ENCODE measurements at regions not wholly inside any gene's neighbourhood (a gene's known extent, or its start where the extent isn't known, plus 50 kb on each side); places are given as distances from the start of the nearest gene placed in this dataset.

GRCh38 chr3:104591776-104592175 lies 774.9 kb upstream of the ALCAM start:
- no peaks in the 10 kb centered on the region for H4K20me1 ChIP-seq (ENCODE audit: control insufficient read depth, extremely low read depth, insufficient read depth, low read length)
- no peak overlapping the region for H3K4me3 ChIP-seq (ENCODE audit: control insufficient read depth in 2 of 3, extremely low read depth in 1 of 3, insufficient read depth in 2 of 3, low read depth in 1 of 3, low read length in 3 of 3)
- dilution Hi-C loops (cut with MboI; ENCODE audit: extremely low pct_ligation_motif_present, low sequenced_read_pairs), result no loop called here
- FAIRE-seq (no peak), DNase-seq (ENCODE audit: low read depth, low spot score) (no peak)
- no peaks in the 10 kb centered on the region for H3K36me3 ChIP-seq (ENCODE audit: control insufficient read depth in 2 of 2, extremely low read depth in 1 of 2, insufficient read depth in 2 of 2, low read length in 2 of 2)
- TF ChIP-seq CTCF (optimal IDR thresholded peaks at IDR 0.05 in 1 of 3, IDR thresholded peaks at IDR 0.05 in 1 of 3, conservative IDR thresholded peaks at IDR 0.05 in 1 of 3; ENCODE audit: extremely low read depth in 1 of 3, insufficient read depth in 2 of 3, low read length in 3 of 3), result no peak
- no peak for TF ChIP-seq EZH2 (IDR thresholded peaks at IDR 0.05; ENCODE audit: low read length)
- H2AFZ ChIP-seq (ENCODE audit: control insufficient read depth, low read length), result no peak overlapping the region
- H3K4me1 ChIP-seq (ENCODE audit: control insufficient read depth, extremely low read depth, insufficient read depth, low read length), result no peaks in the 10 kb centered on the region
- no peak overlapping the region for H3K9ac ChIP-seq (ENCODE audit: control insufficient read depth, extremely low read depth, insufficient read depth, low read length)
- H3K27ac ChIP-seq (ENCODE audit: control insufficient read depth, insufficient read depth, low read length), result no peak overlapping the region
- no peaks in the 10 kb centered on the region for H3K9me3 ChIP-seq (ENCODE audit: control insufficient read depth, low read depth, low read length)
- H3K79me2 ChIP-seq (ENCODE audit: control insufficient read depth, insufficient read depth, low read length), result no peaks in the 10 kb centered on the region
- H3K27me3 ChIP-seq (ENCODE audit: control insufficient read depth, extremely low read depth, insufficient read depth, low read length), result no peaks in the 10 kb centered on the region
- no peaks in the 10 kb centered on the region for H3K9me1 ChIP-seq (ENCODE audit: control insufficient read depth, extremely low read depth, insufficient read depth, low read length)
- no peak overlapping the region for H3K4me2 ChIP-seq (ENCODE audit: control insufficient read depth, extremely low read depth, insufficient read depth, low read depth, low read length)

GRCh38 chr3:104594491-104594890 lies 772.2 kb upstream of the ALCAM start:
- Histone ChIP-seq H3K36me3 (ENCODE audit: control insufficient read depth in 2 of 2, extremely low read depth in 1 of 2, insufficient read depth in 2 of 2, low read length in 2 of 2) (no peaks in the 10 kb centered on the region), H3K4me2 (ENCODE audit: control insufficient read depth, extremely low read depth, insufficient read depth, low read depth, low read length) (no peak overlapping the region), H3K9me3 (ENCODE audit: control insufficient read depth, low read depth, low read length) (no peaks in the 10 kb centered on the region), H3K27me3 (ENCODE audit: control insufficient read depth, extremely low read depth, insufficient read depth, low read length) (no peaks in the 10 kb centered on the region), H4K20me1 (ENCODE audit: control insufficient read depth, extremely low read depth, insufficient read depth, low read length) (no peaks in the 10 kb centered on the region), H3K9ac (ENCODE audit: control insufficient read depth, extremely low read depth, insufficient read depth, low read length) (no peak overlapping the region), H3K9me1 (ENCODE audit: control insufficient read depth, extremely low read depth, insufficient read depth, low read length) (no peaks in the 10 kb centered on the region), H3K4me3 (ENCODE audit: control insufficient read depth in 2 of 3, extremely low read depth in 1 of 3, insufficient read depth in 2 of 3, low read depth in 1 of 3, low read length in 3 of 3) (no peak overlapping the region), H3K27ac (ENCODE audit: control insufficient read depth, insufficient read depth, low read length) (no peak overlapping the region), H3K79me2 (ENCODE audit: control insufficient read depth, insufficient read depth, low read length) (no peaks in the 10 kb centered on the region), H2AFZ (ENCODE audit: control insufficient read depth, low read length) (no peak overlapping the region), H3K4me1 (ENCODE audit: control insufficient read depth, extremely low read depth, insufficient read depth, low read length) (no peaks in the 10 kb centered on the region)
- TF ChIP-seq EZH2 (IDR thresholded peaks at IDR 0.05; ENCODE audit: low read length) (no peak), CTCF (optimal IDR thresholded peaks at IDR 0.05 in 1 of 3, IDR thresholded peaks at IDR 0.05 in 1 of 3, conservative IDR thresholded peaks at IDR 0.05 in 1 of 3; ENCODE audit: extremely low read depth in 1 of 3, insufficient read depth in 2 of 3, low read length in 3 of 3) (no peak)
- FAIRE-seq, result no peak
- DNase-seq (ENCODE audit: low read depth, low spot score), result no peak
- dilution Hi-C loops (cut with MboI; ENCODE audit: extremely low pct_ligation_motif_present, low sequenced_read_pairs), result no loop called here
